ENCODE measurements at regions not wholly inside any gene's neighbourhood (a gene's known extent, or its start where the extent isn't known, plus 50 kb on each side); places are given as distances from the start of the nearest gene placed in this dataset.

DNA sequence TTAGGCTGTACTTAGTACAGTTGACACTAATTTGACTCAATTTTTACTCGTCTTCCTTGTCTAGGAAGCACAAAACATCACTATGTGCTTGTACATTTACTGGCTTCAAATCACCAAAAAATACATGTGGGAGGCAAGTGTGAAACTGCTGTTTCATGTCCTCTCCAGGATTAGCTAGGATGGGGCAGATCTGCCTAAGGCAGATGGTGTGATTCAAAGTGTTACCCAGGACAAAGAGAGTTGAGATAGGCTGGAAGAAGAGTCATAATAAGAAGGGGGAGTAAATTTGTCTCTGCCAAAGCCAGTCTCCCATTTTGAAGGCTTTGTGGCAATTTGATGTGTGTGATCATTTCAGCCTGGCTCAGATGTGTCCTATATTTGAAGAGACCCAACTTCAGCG, 821.6 kb upstream of the ZEB2 start:
- no peak for FAIRE-seq
- no peak for DNase-seq (ENCODE audit: insufficient read length, low spot score)

DNA sequence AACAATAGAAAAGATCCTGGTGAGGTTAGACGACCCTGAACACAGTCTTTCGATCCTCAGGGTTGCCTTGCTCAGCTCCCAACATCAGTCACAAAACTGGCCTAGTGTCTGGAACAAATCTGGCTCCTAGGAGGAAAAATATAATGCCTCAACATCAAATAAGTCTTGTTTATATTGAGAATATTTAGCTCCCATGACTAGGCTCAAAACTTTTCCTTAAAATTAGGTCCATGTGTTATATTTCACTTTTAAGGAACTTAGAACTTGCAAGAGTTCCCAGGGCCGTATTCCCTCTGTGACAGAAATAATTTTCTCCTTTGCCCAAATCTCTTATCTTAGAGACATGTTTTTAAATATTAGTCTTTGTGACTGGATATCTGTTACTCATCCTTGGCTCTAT, 819.7 kb upstream of the ZEB2 start:
- FAIRE-seq = no peak

DNA sequence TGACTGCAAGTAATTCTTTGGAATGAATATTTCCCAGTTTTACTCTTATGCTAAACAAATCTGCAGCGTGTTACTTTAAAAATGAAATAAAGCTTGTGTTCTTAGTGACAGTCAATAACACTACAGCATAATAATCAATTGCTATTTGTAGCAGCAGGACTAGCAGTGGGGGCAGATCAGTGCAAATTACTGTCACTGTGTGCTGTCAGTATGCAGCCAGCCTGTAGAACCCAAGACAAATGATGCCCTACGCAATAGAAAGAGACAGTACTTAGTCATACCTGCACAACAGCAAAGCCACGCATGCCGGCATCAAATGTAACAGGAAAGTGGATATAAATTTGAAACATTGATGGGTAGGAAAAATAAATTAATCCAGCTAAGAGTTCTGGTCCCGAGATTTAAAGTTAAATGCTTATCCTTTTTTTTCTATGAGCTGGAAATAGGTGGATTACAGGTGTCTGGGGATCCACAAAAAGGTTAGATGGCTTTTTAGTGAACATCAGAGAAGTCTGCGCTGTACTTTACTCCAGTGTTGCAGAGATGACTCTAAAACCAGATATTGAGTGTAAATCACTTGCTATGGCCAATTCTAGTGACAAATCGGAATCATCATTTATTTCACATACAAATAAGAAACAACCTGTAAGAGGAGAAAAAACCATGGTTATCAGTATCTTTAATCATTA, 812.4 kb upstream of the ZEB2 start:
- DNase-seq (ENCODE audit: insufficient read length, low spot score) (no peak), FAIRE-seq (no peak)

More for the DNA sequence above, 819.7 kb upstream of the ZEB2 start:
- DNase-seq (ENCODE audit: insufficient read length, low spot score) = no peak

DNA sequence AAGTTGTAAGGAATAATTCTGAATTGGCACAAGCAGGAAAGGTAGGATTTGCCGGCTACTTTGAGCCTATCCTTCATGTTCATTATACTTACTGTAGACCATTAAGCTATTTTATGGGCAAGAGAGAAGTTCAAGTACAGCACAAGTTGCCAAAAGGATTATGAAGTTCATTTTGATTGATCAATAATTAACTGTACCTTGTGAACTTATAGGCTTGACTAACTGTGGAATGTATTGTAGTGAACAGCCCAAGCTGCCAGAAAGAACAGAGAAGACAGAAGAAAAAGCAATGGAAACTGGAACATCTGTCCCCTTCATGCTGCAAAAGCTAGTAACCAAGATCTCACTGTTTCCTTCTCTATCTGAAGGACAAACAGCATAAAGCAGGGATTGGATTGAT, 810.1 kb upstream of the ZEB2 start:
- DNase-seq (ENCODE audit: insufficient read length, low spot score) (no peak), FAIRE-seq (no peak)

DNA sequence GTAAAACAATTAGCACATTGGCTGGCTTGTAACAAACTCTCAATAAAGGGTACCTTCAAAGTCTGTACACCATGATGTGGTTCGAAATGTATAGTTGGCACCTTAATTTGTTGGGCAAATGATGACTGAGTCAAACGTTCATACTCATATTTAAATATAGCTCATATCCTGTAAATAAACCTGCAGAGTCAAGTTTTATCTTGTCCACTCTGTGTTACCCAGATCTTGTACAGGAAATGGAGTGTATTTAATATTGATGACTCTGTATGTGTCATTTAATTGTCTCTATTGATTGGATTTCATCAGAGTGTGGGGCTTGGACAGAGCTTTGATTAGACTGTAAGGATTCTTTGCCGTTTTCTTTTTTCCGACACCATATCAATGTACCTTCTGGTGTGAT, 805.6 kb upstream of the ZEB2 start:
- DNase-seq (ENCODE audit: insufficient read length, low spot score) (no peak), FAIRE-seq (no peak)

DNA sequence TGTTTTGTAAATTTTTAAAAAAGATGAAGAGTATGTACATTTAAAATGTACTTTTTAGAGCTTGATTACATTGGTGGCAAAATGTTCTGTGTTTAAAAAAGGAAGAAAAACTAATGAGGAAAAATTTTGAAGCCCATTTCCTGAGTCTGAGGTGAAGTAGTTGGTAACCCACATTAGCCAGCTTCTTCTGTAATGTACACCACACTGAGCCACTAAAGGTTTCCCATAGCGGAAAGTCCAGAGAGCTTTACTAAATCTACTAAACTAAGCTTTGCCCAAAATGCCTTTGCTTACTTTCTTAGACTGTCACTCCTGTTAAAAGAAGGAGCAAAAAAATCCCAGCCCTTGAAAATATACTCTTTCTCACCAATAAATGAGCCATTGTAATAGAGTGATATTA, 804.8 kb upstream of the ZEB2 start:
- FAIRE-seq = no peak
- DNase-seq (ENCODE audit: insufficient read length, low spot score) = no peak

DNA sequence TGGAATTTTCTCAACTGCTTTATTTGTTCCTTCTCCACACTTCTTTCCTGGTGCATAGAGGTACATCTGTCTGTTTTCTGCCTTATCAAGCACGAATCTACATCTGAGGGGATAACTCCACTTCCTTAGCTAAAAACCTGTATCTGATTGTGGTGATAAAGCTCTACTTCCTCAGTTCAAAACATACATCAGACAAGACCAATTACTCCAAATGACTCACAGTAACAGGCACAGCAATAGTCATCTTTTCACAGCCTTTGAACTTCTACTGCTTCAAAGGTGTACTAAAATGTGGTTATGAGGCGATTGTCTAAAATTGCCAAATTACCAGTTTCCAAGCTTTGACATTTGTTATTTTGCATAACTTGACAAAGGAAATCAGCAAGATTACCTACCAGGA, 803.6 kb upstream of the ZEB2 start:
- DNase-seq (ENCODE audit: insufficient read length, low spot score) (no peak), FAIRE-seq (no peak)

DNA sequence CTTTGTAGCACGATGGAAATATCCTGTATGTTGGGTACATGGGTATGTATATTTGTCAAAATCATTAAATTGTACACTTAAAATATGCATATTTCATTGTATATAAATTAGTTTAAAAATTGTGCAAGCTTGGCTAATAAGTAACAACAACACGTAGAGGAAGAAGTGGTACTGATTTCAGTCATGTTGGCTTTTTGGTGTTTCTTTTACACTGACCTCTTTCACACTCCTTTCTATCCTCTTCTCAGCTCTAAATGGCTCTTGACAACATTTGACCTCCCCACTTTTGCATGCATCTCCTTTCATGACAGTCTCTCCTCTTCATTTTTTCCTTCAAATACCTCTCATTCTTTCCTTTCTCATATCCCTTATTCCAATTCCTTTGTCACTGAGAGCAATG, 801.4 kb upstream of the ZEB2 start:
- FAIRE-seq = no peak

DNA sequence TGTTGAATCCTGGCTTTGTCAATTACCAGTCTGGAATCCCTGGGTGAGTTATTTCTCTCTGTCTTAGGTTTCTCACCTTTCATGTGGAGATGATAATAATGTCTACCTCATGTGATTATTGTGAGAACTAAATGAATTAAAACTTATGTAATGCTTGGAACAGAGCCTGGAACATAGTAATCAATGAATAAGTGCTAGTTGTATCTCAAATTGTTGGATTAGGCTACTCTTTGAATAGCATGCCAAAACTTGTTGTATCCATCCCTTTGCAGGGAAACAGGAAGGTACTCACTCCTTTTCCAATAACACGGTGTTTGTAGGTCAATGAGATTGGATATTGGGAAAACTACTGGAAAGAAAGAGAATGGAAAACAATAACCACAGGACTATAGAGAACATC, 796.6 kb upstream of the ZEB2 start:
- FAIRE-seq (no peak), DNase-seq (ENCODE audit: insufficient read length, low spot score) (no peak)

More for the DNA sequence above, 801.4 kb upstream of the ZEB2 start:
- DNase-seq (ENCODE audit: insufficient read length, low spot score) = no peak

DNA sequence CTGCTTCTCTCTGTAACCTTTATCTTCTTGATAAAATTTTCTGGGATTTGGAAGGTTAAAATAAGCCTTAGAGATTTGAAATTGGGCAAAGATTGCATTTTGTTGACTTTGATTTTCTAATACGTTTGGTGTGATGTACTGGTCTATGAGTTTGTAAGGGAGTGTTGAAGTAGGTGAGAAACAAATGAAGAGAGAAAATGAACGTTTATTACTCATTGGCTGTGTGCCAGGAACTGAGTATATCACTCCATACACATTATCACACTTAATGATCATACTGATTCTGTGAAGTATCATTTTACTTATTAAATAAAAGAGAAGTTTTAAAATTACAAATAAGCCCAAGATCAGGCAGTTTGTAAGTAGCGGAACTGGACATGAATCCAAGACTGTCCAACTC, 795.1 kb upstream of the ZEB2 start:
- no peak for DNase-seq (ENCODE audit: insufficient read length, low spot score)
- no peak for FAIRE-seq

DNA sequence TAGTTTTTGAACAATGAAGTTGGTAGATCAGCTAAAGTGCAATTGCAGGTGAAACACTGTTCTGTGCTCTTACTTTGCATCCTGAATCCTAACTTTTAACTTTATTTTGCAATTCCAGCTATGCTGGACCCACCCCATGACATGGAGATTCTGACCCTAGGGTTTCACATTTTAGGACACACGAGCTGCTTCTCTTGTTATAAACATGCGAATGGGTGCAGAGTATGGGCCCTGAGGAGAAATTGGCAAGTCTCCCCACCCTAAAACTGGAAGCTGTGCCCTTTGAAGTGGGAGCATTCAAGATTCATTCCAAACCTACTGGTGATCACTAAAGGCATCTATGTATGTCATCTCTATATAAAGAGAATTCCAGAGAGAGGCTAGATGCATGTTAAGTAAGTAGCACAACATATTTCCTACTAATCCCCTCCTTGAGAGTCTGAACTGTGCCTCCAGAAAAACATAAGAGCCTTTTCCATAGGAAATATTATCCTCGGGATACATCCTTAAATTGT, 794.3 kb upstream of the ZEB2 start:
- FAIRE-seq (no peak), DNase-seq (ENCODE audit: insufficient read length, low spot score) (no peak)

DNA sequence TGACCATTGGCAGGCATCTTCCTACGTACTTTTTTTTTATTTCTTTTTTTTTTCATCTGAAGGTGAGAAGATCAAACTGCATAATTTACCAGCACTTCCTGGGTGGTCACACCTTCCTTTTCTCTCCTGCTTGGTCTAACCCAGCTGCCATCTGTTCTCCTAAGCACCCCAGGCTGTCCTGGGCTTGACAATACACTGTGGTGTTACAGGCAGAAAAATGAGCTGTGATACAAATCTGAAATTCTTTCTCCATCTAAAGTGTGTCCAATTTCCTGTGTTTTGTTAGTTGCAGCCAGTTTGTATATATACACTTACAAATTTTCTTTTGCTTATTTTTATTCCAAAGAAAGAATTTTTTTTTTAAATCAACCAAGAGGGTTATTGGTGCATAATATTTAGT, 786.0 kb upstream of the ZEB2 start:
- FAIRE-seq (no peak), DNase-seq (ENCODE audit: insufficient read length, low spot score) (no peak)

DNA sequence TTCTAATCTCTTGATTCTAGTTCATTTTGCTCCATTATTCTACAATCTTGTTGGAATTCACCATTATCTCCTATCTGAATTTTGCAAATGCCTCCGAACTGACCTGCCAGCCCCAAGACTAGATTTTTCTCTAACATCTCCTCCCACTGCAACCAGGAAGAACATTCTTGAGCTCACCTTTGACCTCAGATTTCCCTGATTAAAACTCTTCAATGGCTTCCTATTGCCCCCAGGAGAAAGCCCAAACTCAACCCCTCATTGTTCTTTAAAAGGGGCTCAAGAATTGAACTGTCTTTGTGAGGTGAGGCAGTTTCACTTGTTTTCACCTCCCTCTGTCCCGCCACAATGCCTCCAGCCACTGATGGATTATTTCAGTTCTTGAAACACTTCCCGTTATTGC, 784.6 kb upstream of the ZEB2 start:
- FAIRE-seq (no peak), DNase-seq (ENCODE audit: insufficient read length, low spot score) (no peak)

DNA sequence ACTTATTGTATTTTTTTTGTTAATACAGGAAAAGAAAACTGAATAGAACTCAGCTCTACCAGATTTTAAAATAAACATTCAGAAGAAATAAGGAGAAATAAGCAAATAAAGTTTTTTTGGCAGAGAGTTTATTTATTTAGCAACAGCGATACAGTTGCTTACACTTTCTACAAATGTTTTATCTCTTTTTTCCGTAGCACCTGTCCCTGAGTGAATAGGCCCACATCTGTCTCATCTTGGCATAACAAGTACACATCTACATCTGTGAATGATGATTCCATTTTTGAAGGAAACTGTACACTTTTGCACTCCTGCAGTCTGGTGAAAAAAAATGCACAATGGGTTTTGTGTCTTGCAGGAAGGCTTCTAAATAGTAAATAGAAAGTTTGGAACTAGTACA, 783.6 kb upstream of the ZEB2 start:
- DNase-seq (ENCODE audit: insufficient read length, low spot score) = no peak
- FAIRE-seq = no peak

DNA sequence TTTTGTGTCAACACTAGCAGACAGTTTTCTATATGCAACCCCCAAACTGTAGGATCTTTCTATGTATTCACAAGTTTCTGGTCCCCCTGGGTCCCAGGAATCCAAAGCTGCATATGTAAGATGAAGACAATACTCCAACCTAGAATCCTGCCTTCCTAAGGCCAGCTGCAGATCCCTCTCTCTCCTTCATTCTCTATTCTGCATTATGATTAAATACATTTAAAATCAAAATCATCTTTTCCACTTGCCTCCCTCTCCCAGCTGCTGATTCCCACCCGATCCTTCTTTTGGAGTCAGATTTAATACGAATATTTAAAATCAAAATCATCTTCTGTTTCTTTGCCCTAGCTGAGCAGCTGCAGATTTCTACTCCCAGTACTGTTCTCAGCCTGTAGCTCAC, 783.0 kb upstream of the ZEB2 start:
- FAIRE-seq = no peak
- DNase-seq (ENCODE audit: insufficient read length, low spot score) = no peak

DNA sequence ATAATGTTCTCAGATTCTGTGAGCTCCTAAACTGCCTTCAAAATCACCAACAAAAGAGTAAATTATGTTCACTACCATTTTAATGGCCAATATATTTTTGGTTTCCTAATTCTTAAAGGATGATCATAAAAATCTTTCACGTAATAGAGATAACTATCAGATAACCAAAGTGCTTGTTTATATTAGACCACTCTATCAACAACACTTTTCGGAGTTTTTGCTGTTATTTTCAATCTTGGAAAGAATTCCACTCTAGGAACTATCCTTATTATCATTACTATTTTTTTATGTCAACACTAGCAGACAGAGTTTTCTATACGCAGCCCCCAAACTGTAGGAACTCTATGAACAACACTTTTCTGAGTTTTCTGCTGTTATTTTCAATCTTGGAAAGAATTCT, 782.5 kb upstream of the ZEB2 start:
- DNase-seq (ENCODE audit: insufficient read length, low spot score) = no peak

DNA sequence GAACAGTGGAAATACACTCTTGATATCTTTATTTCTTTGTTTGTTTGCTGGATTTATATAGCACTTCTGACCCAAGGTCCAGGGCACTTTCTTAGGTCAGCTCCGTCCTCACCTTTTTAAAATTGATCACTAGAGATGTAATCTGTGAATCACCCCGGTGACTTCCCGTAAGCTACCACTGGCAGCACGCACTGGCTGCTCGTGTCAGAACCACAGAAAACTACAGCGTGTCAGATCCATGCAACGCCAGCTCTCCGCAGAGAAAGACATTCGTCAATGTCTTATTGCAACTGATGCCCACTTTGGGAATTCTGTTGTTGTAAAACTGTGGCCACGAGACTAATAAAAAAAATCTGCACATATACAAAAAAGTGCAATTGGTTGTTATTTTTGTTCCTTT, 779.4 kb upstream of the ZEB2 start:
- no peak for FAIRE-seq
- no peak for DNase-seq (ENCODE audit: insufficient read length, low spot score)

More for the DNA sequence above, 782.5 kb upstream of the ZEB2 start:
- no peak for FAIRE-seq

DNA sequence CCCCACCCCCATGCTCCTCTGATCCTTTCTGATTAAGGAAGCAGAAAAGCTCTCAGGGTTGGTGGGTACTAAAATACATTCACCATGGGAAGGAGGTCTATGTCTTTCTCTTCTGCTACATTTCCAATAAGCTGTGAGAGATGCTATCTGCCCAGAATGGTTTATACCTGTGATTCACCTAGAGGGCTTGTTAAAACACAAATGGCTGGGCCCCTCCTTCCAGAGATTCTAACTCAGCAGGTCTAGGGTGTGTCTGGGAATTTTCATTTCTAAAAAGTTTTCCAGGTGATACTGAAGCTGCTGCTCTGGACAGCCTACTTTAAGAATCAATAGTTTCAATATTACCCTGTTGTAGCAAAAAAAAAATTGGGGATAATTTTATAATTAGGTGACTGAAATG, 772.2 kb upstream of the ZEB2 start:
- no peak for DNase-seq (ENCODE audit: insufficient read length, low spot score)
- FAIRE-seq = no peak

DNA sequence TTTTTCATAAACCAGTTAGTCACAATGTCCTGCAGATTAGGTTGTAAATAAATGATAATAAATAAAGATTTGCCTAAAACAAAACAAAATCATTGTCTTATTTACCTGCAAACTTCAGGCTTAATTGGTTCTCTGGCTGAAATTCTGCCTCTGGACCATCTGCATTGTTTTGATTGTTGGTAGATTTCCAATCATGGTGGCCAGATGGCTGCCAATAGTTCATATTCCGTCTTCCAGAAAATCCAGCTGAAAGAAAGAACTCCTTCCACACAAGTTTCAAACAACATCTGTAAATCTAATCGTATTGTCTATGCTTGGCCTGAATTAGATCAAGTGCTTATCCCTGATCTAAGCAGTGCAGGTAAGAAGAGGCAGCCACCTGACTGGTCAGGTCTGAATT, 771.1 kb upstream of the ZEB2 start:
- DNase-seq (ENCODE audit: insufficient read length, low spot score) (no peak), FAIRE-seq (no peak)

DNA sequence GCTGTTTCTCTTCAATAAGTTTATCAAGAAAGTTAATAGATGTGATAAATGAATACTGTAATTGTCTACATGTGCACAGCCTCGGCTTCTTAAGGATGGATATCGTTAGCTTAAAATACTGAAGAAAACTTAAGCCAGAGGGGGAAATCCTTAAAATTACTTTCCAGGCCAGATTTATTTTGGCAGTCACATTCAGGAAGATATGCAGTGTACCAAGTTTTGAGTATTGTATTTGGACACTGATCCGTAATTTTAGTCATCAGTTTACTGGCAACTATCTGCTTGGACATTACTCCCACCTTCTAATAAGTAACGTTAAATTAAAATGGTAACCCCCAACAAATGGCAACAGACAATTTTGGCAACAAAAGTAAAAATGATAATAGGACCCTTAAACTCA, 770.0 kb upstream of the ZEB2 start:
- DNase-seq (ENCODE audit: insufficient read length, low spot score) (no peak), FAIRE-seq (no peak)

DNA sequence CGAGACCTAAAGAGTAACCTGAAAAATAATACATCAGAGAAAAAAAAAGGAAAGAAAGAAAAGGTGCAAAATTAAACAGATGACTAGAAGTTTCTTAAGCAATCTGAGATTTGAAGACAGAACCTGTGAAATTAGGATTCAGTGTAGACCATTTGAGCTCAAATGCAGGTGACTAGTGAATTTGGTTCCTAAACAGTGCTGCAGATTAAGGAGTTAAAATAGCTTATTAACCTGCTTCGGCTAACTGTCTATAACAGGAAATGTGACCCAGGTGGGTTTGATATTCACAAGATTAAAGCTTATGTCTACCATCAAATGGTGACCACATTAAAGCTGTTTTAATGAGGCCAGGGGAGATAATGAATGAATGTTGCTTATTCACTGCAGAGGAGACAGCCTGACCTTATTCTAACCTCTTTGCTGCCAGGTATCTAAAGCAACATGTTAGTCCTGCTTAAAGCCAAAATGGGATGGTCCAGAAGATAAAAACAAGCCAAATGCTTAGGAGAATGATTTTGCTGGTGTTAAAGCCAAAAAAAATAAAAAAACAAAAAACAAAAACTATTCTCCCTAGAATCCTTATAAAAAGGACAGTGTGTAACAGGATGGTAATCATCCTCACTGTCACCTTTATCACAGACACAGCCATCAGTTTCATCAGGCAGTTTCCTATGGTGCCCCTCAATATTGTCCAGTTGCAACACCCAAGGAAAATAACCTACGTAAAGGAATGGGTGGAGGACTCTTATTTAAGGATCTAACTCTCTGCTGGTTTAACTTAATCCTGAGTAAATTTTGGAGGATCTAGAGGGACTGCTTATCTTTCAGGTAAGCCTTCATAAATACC, 769.0 kb upstream of the ZEB2 start:
- no peak for FAIRE-seq
- no peak for DNase-seq (ENCODE audit: insufficient read length, low spot score)

DNA sequence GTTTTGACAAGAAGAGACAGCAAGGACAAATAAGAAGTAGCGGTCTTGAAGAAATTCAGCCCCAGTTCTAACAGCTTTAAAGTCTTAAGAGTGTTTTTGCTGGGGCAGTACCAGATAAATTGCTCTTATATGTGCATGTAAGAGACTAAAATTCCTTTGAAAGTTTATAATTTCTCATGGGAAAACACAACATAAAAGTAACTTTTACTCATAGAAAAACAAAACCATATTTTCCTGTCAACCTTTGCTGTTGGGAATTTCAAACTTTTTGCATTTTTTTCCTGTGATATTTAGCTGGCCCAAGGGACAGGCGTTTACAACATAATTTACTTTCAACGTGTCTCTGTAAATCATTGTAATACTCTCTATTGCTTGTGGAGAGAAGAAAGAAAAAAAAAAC, 767.8 kb upstream of the ZEB2 start:
- no peak for FAIRE-seq
- no peak for DNase-seq (ENCODE audit: insufficient read length, low spot score)

Data from HTR-8/SVneo (cell line).